C4-2B (cell line): ENCODE measurements at regions not wholly inside any gene's neighbourhood (a gene's known extent, or its start where the extent isn't known, plus 50 kb on each side); places are given as distances from the start of the nearest gene placed in this dataset.
"Not testable (repeated sequence)": the region's sequence is repeated elsewhere in the genome, so short reads cannot be mapped to it uniquely, and the experiment has no call there.

Experiments used
- CTCF ChIP-seq: fragments of 450-650 bp; conservative IDR thresholded peaks from 2 replicates; pipeline ENCODE4 v1.5.1; 2017; ENCODE audit warnings: mild to moderate bottlenecking
- ZFX ChIP-seq: fragments of 450-650 bp; IDR thresholded peaks from 2 replicates; pipeline ENCODE4 v1.6.1; 2017

- not testable (repeated sequence) for TF ChIP-seq CTCF, ZFX
These were observed 199.1 kb upstream of the TRPC7 start for GRCh38 chr5:136564431-136564830.
